ENCODE measurements at regions not wholly inside any gene's neighbourhood (a gene's known extent, or its start where the extent isn't known, plus 50 kb on each side); places are given as distances from the start of the nearest gene placed in this dataset.

DNA sequence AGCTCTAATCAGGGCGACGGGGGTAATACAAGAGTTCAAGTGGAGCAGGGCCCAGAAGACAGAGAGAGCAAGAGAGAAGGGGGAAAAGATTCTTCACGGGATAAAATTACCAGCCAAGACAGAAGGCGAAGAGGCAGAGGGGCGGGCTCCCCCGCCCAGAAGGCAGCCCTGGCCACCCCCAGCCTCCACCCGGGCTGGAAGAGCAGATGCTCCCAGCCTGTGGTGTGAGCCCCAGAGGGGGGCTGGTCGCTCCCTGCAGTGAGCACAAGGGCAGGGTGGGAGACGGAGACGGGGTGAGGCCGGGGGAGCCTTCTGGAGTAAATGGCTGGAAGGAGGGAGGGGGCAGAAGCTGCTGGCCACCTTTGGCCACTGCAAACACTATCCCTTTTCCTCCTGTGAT lies 1035.6 kb downstream of the VRK1 start:
- CTCF ChIA-PET: no interaction called here

More for the DNA sequence above, 1035.6 kb downstream of the VRK1 start:
- Histone ChIP-seq H3K18ac (ENCODE audit: low read depth, low read length) (no peak overlapping the region), H2BK20ac (ENCODE audit: low read depth, low read length) (no peak overlapping the region), H4K20me1 (ENCODE audit: insufficient read depth, low read length) (no peaks in the 10 kb centered on the region; the same call in 1 of the 2 replicates), H3K9ac (ENCODE audit: low read depth, low read length) (no peak overlapping the region), H4K91ac (ENCODE audit: insufficient read depth, low read depth, low read length) (no peak overlapping the region), H2BK15ac (ENCODE audit: low read depth, low read length) (no peak overlapping the region), H3K23ac (ENCODE audit: low read depth, low read length) (no peak overlapping the region), H3K27ac (ENCODE audit: insufficient read depth, low read length) (no peak overlapping the region), H3K27me3 (ENCODE audit: control insufficient read depth, insufficient read depth, low read length) (no peaks in the 10 kb centered on the region), H3K4me3 (ENCODE audit: insufficient read depth, low read depth, low read length) (no peak overlapping the region), H3K14ac (replicated peaks; ENCODE audit: low read depth, low read length) (no peak overlapping the region), H3K4me1 (ENCODE audit: control insufficient read depth, insufficient read depth, low read length) (no peaks in the 10 kb centered on the region), H3K9me1 (ENCODE audit: insufficient read depth, low read length) (no peaks in the 10 kb centered on the region), H3K79me1 (ENCODE audit: low read depth in 1 of 2, low read length in 2 of 2) (no peaks in the 10 kb centered on the region), H3K4me2 (ENCODE audit: low read depth, low read length) (no peak overlapping the region), H3K56ac (ENCODE audit: extremely low read depth, insufficient read depth, low read length) (no peak overlapping the region), H2BK5ac (ENCODE audit: low read depth, low read length, poor library complexity, severe bottlenecking) (no peak overlapping the region), H4K8ac (ENCODE audit: low read depth in 2 of 2, low read length in 2 of 2) (no peak overlapping the region), H2AK5ac (ENCODE audit: low read depth, low read length) (no peak overlapping the region), H3K36me3 (ENCODE audit: control insufficient read depth, insufficient read depth, low read length) (no peaks in the 10 kb centered on the region), H2BK120ac (ENCODE audit: low read depth, low read length) (no peak overlapping the region), H3K9me3 (ENCODE audit: control insufficient read depth, insufficient read depth, low read length) (peaks cover 38% of the 10 kb centered on the region), H3K4ac (ENCODE audit: low read depth, low read length) (no peak overlapping the region), H2AFZ (replicated peaks; ENCODE audit: low read length, poor library complexity) (no peak overlapping the region), H2AK9ac (replicated peaks; ENCODE audit: low read depth, low read length, poor library complexity) (no peak overlapping the region), H4K5ac (ENCODE audit: low read depth, low read length) (no peak overlapping the region)
- POLR2A ChIA-PET (ENCODE audit: unreplicated experiment): no interaction called here
- intact Hi-C loops (cut with micrococcal nuclease) (no loop called here), dilution Hi-C loops (cut with HindIII; ENCODE audit: low sequenced_read_pairs, unreplicated experiment) (no loop called here), in situ Hi-C loops (cut with MboI; ENCODE audit: low sequenced_read_pairs) (no loop called here)
- no CpG with 5 or more reads among the region's 11 CpGs for WGBS, 2 experiments (ENCODE audit: extremely low coverage in 2 of 2, insufficient read length in 1 of 2)
- DNase-seq (no peak), ATAC-seq (ENCODE audit: low read depth) (no peak)
- no TSS peak for BruUV-seq (replicated peaks)
- no peak for TF ChIP-seq USF2 (IDR thresholded peaks at IDR 0.05; ENCODE audit: low read depth, low read length)
- TF ChIP-seq MAZ (IDR thresholded peaks at IDR 0.05; ENCODE audit: borderline replicate concordance, low read depth, low read length): no peak
- no peak for TF ChIP-seq RAD21 (IDR thresholded peaks at IDR 0.05; ENCODE audit: low read length)
- no peak for TF ChIP-seq CEBPB (IDR thresholded peaks at IDR 0.05; ENCODE audit: low read depth, low read length)
- TF ChIP-seq, protein P1, sequence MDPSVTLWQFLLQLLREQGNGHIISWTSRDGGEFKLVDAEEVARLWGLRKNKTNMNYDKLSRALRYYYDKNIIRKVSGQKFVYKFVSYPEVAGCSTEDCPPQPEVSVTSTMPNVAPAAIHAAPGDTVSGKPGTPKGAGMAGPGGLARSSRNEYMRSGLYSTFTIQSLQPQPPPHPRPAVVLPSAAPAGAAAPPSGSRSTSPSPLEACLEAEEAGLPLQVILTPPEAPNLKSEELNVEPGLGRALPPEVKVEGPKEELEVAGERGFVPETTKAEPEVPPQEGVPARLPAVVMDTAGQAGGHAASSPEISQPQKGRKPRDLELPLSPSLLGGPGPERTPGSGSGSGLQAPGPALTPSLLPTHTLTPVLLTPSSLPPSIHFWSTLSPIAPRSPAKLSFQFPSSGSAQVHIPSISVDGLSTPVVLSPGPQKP (IDR thresholded peaks at IDR 0.05; ENCODE audit: borderline replicate concordance, low read depth, low read length): no peak
- TF ChIP-seq NFE2L2 (IDR thresholded peaks at IDR 0.05; ENCODE audit: low read depth, low read length): no peak
- TF ChIP-seq MXI1 (IDR thresholded peaks at IDR 0.05; ENCODE audit: borderline replicate concordance, low read depth, low read length): no peak
- TF ChIP-seq RFX5 (IDR thresholded peaks at IDR 0.05; ENCODE audit: low read depth, low read length): no peak
- TF ChIP-seq, protein P2, sequence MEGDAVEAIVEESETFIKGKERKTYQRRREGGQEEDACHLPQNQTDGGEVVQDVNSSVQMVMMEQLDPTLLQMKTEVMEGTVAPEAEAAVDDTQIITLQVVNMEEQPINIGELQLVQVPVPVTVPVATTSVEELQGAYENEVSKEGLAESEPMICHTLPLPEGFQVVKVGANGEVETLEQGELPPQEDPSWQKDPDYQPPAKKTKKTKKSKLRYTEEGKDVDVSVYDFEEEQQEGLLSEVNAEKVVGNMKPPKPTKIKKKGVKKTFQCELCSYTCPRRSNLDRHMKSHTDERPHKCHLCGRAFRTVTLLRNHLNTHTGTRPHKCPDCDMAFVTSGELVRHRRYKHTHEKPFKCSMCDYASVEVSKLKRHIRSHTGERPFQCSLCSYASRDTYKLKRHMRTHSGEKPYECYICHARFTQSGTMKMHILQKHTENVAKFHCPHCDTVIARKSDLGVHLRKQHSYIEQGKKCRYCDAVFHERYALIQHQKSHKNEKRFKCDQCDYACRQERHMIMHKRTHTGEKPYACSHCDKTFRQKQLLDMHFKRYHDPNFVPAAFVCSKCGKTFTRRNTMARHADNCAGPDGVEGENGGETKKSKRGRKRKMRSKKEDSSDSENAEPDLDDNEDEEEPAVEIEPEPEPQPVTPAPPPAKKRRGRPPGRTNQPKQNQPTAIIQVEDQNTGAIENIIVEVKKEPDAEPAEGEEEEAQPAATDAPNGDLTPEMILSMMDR (conservative IDR thresholded peaks at IDR 0.05; ENCODE audit: low read depth, low read length): no peak
- TF ChIP-seq POLR2A (IDR thresholded peaks at IDR 0.05; ENCODE audit: low read depth, low read length): no peak
- no peak for TF ChIP-seq MAFK (IDR thresholded peaks at IDR 0.05; ENCODE audit: low read depth, low read length)
- TF ChIP-seq FOS (IDR thresholded peaks at IDR 0.05; ENCODE audit: low read depth, low read length): no peak
- no peak for TF ChIP-seq SMC3 (IDR thresholded peaks at IDR 0.05; ENCODE audit: low read depth, low read length)
- TF ChIP-seq CHD1 (IDR thresholded peaks at IDR 0.05; ENCODE audit: low read depth, low read length): no peak
- TF ChIP-seq RCOR1 (IDR thresholded peaks at IDR 0.05; ENCODE audit: insufficient replicate concordance, low read length): no peak
- no peak for TF ChIP-seq BHLHE40 (IDR thresholded peaks at IDR 0.05; ENCODE audit: low read depth, low read length)

Measured in IMR-90 (cell line).